GM21723 (cell line): ENCODE measurements at regions not wholly inside any gene's neighbourhood (a gene's known extent, or its start where the extent isn't known, plus 50 kb on each side); places are given as distances from the start of the nearest gene placed in this dataset.
"Not testable (repeated sequence)": the region's sequence is repeated elsewhere in the genome, so short reads cannot be mapped to it uniquely, and the experiment has no call there.

ENCODE experiments used
- ATAC-seq: cut with Tn5 transposase; IDR thresholded peaks from one replicate; pipeline ENCODE4 v1.9.1; 2021; ENCODE audit warnings: mild to moderate bottlenecking, moderate library complexity; ENCODE audit not compliant: unreplicated experiment

DNA sequence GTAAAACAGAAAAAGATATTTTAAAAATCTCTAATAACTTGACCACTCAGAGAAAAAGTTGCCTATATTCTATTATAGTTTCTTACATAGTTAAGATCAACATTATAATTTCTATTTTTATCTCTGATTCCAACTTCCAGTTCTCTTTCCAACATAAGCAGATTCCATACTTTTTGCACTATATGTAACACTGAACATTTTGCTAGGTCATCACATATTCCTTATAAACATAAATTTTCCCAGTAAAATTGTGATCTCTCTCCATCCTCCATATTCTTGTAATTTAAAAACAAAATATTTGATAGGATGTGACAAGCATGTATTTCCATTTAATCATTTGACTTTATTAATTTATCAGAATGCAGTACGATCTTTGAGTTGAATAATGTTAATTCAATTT is 170.4 kb upstream of the THSD7A start:
- no peak for ATAC-seq

DNA sequence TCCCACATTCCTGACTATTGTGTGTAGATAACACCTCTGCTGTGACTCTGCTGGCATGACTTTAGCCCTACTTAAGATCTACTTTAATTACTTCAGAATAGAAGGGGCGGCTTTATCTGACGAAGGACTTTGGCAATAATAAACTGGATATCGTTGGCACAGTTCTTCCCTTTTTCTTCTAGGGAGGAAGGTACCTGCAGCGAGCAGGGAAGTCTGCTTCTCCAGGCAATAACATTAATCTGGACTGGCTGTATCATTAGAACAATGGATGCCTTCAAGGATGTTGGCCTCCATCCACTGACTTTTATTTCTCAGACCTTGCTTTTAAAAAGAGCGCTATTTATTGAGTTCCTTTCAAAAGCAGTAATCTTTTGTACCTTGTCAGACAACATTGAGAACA is 172.6 kb upstream of the THSD7A start:
- ATAC-seq: no peak

DNA sequence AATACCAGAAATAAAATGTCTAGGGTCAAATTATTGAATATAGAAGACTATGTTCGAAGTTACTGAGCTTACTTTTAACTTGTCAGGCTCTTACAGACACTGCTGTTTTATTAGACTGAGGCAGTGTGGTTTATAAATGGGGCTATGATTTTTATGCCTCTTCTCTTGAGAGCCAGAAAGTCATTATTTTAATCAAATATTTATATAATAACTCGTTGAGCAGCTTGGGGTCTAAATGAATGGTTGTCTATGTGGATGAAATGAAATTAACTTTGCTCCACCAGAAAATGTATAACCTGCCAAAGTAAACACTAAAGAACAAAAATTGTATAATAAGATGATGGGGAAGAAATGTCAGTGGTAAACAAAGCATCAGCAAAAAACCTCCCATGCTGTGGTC is 175.6 kb upstream of the THSD7A start:
- no peak for ATAC-seq

DNA sequence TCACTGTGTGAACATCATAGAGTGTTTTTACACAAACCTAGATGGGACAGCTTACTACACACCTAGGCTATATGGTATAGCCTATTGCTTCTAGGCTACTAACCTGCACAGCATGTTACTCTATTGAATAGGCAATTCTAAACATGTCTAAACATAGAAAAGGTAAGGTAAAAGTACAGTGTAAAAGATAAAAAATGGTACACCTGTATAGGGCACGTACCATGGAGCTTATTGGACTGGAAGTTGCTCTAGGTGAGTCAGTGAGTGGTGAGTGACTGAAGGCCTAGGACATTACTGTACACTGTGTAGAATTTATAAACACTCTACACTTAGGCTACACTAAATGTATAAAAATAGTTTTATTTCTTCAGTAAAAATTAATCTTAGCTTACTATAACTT is 182.0 kb upstream of the THSD7A start:
- ATAC-seq: no peak

DNA sequence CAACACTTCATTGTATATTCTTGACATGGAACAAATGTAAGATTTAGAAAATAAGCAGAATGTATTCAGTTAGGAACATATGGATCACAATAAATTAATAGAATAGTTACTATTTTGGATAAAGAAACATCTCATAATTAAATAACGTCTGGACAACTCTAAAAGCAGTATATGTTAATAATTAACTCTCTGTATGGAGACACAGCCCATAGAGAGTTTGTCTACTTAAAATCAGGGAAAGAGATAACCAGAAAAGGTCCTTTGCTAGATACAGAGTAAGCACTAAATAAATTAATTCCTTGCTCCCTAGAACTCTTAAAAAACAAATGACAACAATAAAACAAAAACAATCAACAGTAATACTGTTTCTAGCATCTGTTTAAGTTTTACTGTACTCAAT is 184.4 kb upstream of the THSD7A start:
- ATAC-seq: no peak

DNA sequence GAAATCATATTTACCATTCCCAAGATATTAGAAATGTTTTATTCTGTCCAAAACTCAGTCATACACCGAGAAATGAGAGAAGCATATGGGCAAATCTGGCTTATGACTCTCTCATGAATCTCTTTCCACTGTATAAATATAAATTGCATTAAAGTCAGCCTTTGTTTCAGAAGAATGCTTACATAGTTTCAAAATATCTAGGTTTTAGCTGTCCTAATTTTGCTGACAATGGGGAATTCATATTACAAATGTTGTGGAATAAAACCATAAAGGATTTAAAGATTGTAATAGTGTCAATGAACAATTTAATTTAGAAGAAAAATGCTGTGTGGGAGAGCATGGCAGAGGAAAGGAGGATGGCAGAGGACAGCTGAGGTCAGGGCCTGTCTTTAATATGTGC is 185.0 kb upstream of the THSD7A start:
- ATAC-seq: no peak

DNA sequence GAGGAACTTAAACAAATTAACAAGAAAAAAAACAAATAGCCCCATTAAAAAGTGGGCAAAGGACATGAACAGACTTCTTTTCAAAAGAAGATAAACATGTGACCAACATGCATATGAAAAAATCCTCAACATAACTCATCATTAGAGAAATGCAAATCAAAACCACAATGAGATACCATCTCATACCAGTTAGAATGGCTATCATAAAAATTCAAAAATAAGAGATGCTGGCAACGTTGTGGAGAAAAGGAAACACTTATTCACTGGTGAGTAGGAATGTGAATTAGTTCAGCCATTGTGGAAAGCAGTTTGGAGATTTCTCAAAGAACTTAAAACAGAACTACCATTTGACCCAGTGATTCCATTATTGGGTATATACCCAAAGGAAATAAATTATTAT is 189.1 kb upstream of the TMEM106B start:
- not testable (repeated sequence) for ATAC-seq

DNA sequence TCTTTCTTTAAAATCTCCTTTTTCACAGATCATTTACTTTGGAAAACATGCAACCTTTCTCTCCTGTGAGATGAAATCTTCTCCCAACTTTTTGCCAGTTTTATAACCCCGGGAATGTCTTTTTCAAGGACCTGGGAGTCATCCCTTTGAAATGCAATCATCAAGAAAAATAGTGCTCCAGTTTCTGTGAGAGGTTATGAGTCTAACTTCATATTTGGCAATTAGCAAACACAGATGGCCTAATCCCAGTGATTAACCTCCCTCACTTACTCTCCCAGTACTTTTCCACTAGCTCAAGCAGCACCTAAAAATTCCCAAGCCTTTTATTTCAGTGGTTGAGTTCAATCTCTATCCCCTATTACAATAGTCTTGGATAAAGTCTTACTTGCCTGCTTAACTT is 185.8 kb upstream of the TMEM106B start:
- no peak for ATAC-seq

DNA sequence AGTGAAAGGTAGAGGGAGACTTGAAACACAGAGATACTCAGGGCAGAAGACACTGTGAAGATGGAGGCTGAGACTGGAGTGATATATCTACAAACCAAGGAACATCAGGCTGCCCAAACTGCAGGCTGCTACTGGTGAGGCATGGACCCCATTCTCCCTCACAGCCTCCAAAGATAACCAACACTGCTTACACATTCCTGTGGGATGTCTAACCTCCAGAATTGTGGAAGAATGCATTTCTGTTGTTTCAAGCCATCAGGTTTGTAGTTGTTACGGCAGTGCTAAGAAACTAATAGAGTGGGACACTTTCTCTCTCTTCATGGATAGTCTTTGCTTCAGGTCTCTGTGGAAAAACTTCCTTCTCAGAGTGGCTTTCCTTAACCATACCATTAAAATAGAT is 182.6 kb upstream of the TMEM106B start:
- ATAC-seq: no peak

DNA sequence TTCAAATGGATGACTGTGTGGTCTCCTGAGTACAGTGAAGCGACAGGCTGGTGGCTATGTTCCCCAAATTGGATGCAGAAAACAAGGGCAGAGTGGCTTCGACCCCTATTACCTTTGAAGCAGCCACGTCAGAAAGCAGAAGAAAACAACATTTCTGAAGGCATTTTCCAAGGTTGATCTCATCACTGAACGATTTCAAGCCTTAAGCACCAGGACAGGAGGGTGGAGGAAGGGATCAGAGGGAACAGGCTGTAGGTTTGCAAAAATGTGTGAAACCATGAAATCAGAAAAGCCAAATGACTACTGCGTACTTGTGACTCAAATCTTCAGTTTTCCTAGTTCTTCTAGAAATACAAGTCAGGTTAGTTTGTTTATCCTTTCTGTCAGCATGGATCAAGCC is 181.0 kb upstream of the TMEM106B start:
- ATAC-seq: no peak

DNA sequence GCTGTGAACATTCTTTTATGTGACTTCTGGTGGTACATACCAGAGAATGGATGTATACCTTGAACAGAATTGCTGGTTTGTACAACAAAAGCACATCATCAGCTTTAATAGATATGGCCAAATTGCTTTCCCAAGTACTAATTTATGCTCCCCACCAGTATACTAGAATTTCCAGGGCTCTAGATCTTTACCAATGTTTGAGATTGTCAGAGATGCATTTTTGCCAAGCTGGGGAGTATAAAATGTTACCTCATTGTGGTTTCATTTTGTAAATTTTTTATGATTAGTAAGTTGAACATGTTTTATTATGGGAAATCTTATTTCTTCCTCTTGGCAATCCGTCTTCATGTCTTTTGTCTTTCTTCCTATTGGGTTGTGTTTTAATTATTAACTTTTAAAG is 179.9 kb upstream of the TMEM106B start:
- ATAC-seq: no peak

DNA sequence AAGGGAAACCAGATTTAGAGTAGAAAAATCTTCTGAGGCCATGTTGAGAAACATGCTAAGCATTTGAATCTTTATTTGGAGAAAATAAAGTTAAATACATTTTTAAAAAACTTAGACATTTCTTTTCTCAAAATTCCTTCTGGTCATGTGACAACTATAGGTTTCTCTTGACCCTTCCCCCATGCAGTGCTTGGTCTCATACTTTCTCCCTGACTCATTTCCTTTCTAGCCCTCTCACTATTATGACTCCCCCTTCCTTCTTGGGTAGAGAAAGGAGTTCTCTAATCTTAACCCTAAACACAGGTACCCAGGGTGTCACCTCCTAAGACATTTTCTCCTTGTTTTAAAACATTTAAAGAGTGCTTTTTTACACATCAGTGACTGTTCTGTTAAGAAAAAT is 179.5 kb upstream of the TMEM106B start:
- ATAC-seq: no peak

DNA sequence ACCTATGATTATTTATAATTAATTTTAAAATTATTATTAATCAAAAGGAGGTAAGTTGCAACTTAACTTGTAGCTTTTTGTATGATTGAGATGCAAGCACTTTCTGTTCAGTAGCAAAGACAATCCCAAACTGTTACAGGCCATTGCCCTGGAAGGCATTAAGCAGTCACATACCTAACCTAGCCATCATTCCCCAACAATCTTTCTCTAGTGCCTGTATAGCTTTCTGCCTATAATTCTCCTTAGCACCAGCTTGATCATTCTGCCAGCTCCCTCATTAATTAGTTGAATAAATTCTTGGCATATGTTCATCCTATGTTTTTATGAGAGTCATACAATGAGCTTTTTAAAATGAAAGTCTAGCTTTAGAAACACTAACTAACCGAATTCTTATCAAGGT is 178.9 kb upstream of the TMEM106B start:
- ATAC-seq: no peak

DNA sequence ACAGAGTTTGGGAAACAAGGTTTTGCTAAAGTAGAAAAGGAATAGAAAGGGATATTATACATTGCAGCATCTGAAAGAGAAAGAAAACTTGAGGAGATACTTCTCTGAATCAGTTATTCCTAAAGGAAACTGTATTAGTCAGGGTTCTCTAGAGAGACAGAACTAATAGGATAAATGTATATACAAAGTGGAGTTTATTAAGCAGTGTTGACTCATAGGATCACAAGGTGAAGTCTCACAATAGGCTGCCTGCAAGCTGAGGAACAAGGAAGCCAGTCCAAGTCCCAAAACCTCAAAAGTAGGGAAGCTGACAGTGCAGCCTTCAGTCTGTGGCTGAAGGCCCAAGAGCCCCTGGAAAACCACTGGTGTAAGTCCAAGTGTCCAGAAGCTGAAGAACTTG is 167.6 kb upstream of the TMEM106B start:
- not testable (repeated sequence) for ATAC-seq

DNA sequence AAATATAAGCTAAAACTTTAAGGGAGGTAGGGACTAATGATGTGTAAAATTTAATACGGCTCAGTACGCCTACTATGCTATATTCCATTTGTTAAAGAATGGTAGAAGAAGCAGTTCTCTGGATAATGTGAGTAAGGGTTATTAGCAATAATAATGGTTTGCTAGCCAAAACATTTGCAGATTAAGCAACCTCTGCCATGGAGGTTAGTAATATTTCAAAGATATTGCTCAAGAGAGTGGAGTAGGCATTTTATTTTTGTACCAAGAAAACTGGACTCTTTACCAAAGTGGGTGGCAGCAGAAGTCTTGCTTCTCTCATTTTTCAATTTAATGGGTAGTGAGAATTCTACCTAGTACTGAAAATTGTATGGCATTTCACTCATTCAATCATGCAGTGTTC is 158.9 kb upstream of the TMEM106B start:
- ATAC-seq: no peak

DNA sequence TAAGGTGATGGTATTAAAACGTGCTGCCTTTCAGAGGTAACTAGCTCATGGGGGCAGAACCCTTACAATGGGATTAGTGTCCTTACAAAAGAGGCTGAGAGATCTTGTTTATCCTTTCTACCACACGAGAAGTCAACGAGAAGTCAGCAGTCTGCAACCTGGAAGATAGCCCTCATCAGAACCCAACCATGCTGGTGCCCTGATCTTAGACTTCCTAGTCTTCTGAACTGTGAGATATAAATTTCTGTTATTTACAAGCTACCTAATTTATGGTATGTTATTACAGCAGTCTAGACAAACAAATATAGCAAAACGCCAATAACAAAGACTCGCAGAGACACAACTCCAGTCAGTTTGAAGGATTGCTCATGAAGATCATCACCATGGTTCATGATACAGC is 157.5 kb upstream of the TMEM106B start:
- no peak for ATAC-seq

DNA sequence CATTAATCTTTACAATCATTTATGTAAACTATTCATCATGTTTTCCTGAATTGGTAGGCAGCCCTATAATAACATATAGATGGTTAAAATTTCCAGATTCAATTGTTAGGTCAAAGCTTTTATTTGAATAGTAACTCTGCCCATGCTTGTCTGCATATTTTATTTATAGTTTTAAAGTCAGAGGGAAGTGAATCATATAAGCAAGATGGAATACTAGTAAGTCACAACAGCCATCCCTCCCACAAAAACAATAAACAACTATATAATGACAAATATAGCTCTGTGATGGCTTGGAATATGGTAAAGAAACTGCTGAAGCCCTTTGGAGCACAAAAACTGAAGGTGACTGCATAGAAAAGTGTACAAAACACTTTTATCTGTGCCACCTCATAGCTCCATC is 156.3 kb upstream of the TMEM106B start:
- no peak for ATAC-seq

DNA sequence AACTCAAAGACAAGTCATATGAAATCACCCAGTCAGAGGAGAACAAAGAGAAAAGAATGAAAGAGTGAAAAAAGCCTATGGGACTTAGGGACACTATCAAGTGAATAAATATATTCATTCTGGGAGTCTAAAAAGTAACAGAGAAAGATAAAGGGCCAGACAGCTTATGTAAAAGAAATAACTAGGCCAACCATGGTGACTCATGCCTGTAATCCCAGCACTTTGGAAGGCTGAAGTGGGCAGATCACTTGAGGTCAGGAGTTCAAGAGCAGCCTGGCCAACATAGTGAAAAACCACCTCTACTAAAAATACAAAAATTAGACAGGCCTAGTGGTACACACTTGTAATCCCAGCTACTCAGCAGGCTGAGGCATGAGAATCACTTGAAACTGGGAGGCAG is 154.7 kb upstream of the TMEM106B start:
- no peak for ATAC-seq

DNA sequence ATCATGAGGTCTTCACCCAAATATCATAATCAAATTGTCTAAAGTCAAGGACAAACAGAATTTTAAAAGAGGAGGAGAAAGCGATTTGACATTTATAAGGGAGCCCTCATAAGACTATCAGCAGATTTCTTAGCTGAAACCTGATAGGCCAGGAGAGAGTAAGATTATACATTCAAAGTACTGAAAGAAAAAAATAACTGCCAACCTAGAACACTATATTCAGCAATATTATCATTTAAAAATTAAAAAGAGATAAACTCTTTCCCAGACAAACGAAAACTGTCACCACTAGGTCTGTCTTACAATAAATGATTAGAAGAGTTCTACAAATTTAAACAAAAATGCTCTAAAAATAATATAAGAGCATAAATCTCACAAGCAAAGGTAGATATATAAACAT is 154.1 kb upstream of the TMEM106B start:
- no peak for ATAC-seq

DNA sequence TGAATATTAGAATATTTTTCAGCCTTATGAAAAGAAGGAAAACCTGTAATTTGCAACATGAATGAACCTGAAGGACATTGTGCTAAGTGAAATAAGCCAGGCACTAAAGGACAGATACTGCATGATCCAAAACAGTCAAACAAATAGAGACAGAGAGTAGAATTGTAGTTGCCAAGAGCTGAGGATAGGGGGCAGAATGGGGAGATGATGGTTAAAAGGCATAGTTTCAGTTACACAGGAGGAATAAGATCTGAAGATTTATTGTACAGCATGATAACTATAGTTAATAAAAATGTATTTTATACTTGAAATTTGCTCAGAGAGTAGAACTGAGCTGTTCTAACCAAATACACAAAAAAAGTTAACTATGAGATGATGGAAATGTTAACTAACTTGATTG is 149.0 kb upstream of the TMEM106B start:
- no peak for ATAC-seq

DNA sequence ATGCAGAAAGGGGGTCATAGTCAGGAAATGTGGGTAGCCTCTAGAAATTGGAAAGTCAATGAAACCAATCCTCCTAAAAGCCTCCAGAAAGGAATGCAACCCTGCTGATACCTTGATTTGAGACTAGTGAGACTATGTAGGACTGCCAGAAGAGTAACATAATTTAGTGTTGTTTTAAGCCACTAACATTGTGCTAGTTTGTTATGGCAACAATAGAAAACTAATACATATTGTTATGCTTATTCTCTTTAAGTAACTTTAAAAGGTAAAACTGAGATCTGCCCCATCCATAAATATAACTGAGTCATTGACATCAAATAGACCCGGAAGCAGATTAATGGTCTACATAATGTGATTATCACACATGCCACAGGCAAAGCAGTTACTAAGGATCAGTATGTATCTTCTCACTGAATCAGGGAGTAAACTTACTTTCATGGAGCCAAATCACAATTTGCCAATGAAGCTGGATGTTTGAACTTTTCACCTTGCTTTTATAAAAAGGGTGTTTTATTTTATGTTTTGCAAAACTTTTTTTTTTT is 146.4 kb upstream of the TMEM106B start:
- no peak for ATAC-seq

DNA sequence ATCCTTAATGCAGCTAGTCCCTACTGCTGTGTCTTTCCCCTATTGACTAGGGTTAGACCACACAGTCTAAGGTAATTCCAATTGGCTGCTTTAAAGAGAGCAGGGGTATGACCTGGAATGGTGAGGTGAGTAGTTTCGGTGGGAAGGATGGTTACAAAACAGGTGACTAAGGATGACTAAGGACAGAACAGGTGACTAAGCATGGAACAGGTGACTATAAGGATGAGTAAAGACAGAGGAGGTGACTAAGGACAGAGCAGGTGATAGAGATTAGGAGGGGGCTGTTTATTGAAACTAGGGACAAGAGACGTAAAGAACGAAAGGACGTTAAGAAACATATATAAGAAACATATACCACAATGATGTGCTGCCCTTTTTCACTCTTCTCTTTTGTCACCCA is 145.1 kb upstream of the TMEM106B start:
- ATAC-seq: no peak

DNA sequence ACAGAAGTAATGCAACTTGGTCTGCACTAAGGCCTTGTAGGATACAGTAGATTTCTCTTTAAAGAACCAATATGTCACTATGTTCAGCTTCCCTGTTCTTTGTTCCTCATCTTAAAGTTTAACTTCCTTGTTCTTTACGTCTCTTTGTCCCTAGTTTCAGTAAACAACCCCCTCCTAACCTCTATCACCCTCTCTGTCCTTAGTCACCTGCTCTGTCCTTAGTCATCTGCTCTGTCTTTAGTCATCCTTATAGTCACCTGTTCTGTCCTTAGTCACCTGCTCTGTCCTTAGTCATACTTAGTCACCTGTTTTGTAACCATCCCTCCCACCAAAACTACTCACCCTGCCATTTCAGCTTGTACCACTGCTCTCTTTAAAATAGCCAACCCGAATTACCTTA is 144.6 kb upstream of the TMEM106B start:
- ATAC-seq: no peak
